GM18867 (cell line): ENCODE measurements at regions not wholly inside any gene's neighbourhood (a gene's known extent, or its start where the extent isn't known, plus 50 kb on each side); places are given as distances from the start of the nearest gene placed in this dataset.
"Not testable (repeated sequence)": the region's sequence is repeated elsewhere in the genome, so short reads cannot be mapped to it uniquely, and the experiment has no call there.

Experiments used
- ATAC-seq: cut with Tn5 transposase; IDR thresholded peaks from one replicate; pipeline ENCODE4 v1.9.1; 2021; ENCODE audit warnings: mild to moderate bottlenecking, moderate library complexity; ENCODE audit not compliant: unreplicated experiment

- ATAC-seq: no peak
Observed at GRCh38 chr14:55766071-55766470, 186.1 kb downstream of the KTN1 start.

- no peak for ATAC-seq
Observed at GRCh38 chr14:55767286-55767685, 187.3 kb downstream of the KTN1 start.

GRCh38 chr14:55769877-55770276, 189.9 kb downstream of the KTN1 start:
- ATAC-seq: no peak

- ATAC-seq: no peak
Observed at GRCh38 chr14:55771242-55771981, 191.4 kb downstream of the KTN1 start.

- no peak for ATAC-seq
Observed at GRCh38 chr14:55772486-55772885, 192.5 kb downstream of the KTN1 start.

GRCh38 chr14:55773312-55773711, 193.3 kb downstream of the KTN1 start:
- ATAC-seq: no peak

- no peak for ATAC-seq
Observed at GRCh38 chr14:55773984-55774545, 194.1 kb downstream of the KTN1 start.

GRCh38 chr14:55777877-55778276, 197.9 kb downstream of the KTN1 start:
- no peak for ATAC-seq

- no peak for ATAC-seq
Observed at GRCh38 chr14:55780156-55780946, 200.3 kb downstream of the KTN1 start.

- no peak for ATAC-seq
Observed at GRCh38 chr14:55781046-55781445, 201.0 kb downstream of the KTN1 start.

GRCh38 chr14:55782166-55782565, 202.2 kb downstream of the KTN1 start:
- no peak for ATAC-seq

- ATAC-seq: no peak
Observed at GRCh38 chr14:55789406-55789805, 209.4 kb downstream of the KTN1 start.

- no peak for ATAC-seq
Observed at GRCh38 chr14:55794655-55795595, 214.9 kb downstream of the KTN1 start.

- ATAC-seq: not testable (repeated sequence)
Observed at GRCh38 chr14:55796513-55796912, 216.5 kb downstream of the KTN1 start.

- ATAC-seq: no peak
Observed at GRCh38 chr14:55798406-55798805, 218.4 kb downstream of the KTN1 start.

GRCh38 chr14:55799508-55800095, 219.6 kb downstream of the KTN1 start:
- no peak for ATAC-seq

GRCh38 chr14:55800156-55800785, 220.3 kb downstream of the KTN1 start:
- no peak for ATAC-seq

GRCh38 chr14:55801121-55801520, 221.1 kb downstream of the KTN1 start:
- ATAC-seq: no peak

- ATAC-seq: no peak
Observed at GRCh38 chr14:55802986-55803872, 223.2 kb downstream of the KTN1 start.
